Breast epithelium (tissue), 4 donors: ENCODE measurements at regions not wholly inside any gene's neighbourhood (a gene's known extent, or its start where the extent isn't known, plus 50 kb on each side); places are given as distances from the start of the nearest gene placed in this dataset.

Experiments
- DNase-seq, 2 donors: peaks; one replicate each; pipeline ENCODE4 v3.0.0-alpha.2; 2019; ENCODE audit warnings: low spot score in 2 of 2
- H3K27ac ChIP-seq, 2 donors: fragments of 200-600 bp; sonication (generic) in 1 of 2; one replicate each; pipeline ENCODE4 v1.5.1; 2016 to 2019; ENCODE audit warnings: mild to moderate bottlenecking in 1 of 2
- H3K27me3 ChIP-seq, 2 donors: fragments of 200-600 bp; sonication (generic) in 1 of 2; one replicate each; pipeline versions ENCODE4 v1.5.1 to v1.6.0; 2017 to 2019; ENCODE audit warnings: control low read depth in 1 of 2, mild to moderate bottlenecking in 1 of 2
- H3K36me3 ChIP-seq: fragments of 200-600 bp; one replicate; pipeline ENCODE4 v1.5.1; 2019
- H3K4me1 ChIP-seq, 2 donors: fragments of 200-600 bp; sonication (generic); one replicate each; pipeline ENCODE4 v1.5.1; 2016 to 2019; ENCODE audit warnings: control low read depth in 1 of 2
- H3K4me3 ChIP-seq, 3 donors: fragments of 200-600 bp; sonication (generic); 1 replicate in 2 of 3; 2 replicates in 1 of 3; pipeline ENCODE4 v1.5.1; 2016 to 2019; ENCODE audit warnings: mild to moderate bottlenecking in 3 of 3, moderate library complexity in 2 of 3
- H3K9me3 ChIP-seq, 2 donors: fragments of 200-600 bp; sonication (generic) in 1 of 2; one replicate each; pipeline ENCODE4 v1.5.1; 2016 to 2019; ENCODE audit warnings: control low read depth in 1 of 2
- CTCF ChIP-seq, 3 donors: fragments of 450-650 bp; IDR thresholded peaks; one replicate each; pipeline ENCODE4 v1.5.1; 2016 to 2017; ENCODE audit warnings: antibody characterized with exemption in 3 of 3, mild to moderate bottlenecking in 3 of 3, moderate library complexity in 3 of 3
- POLR2A ChIP-seq: fragments of 450-650 bp; IDR thresholded peaks from one replicate; pipeline ENCODE4 v1.6.1; 2016; ENCODE audit warnings: antibody characterized with exemption, mild to moderate bottlenecking, moderate library complexity
- POLR2AphosphoS5 ChIP-seq, 3 donors: sonication (generic); formaldehyde crosslinking; IDR thresholded peaks; one replicate each; pipeline ENCODE4 v1.6.1; 2017; ENCODE audit warnings: antibody characterized with exemption in 3 of 3
- intact Hi-C: fragments of 100-400 bp; cut with DNase I; formaldehyde crosslinking; loops from one replicate; pipeline ENCODE4 v1.15.1; 2023; ENCODE audit warnings: low total_unique reads

- no peaks in the 10 kb centered on the region for H3K27me3 ChIP-seq
- H3K27ac ChIP-seq: no peak overlapping the region
- H3K9me3 ChIP-seq: no peaks in the 10 kb centered on the region
- no peaks in the 10 kb centered on the region for H3K36me3 ChIP-seq
- H3K4me3 ChIP-seq: no peak overlapping the region
- intact Hi-C loops: no loop called here
- TF ChIP-seq POLR2A: no peak
- no peak for TF ChIP-seq CTCF (IDR thresholded peaks at IDR 0.05)
- TF ChIP-seq POLR2AphosphoS5 (IDR thresholded peaks at IDR 0.05): no peak
- no peaks in the 10 kb centered on the region for H3K4me1 ChIP-seq
- no peak for DNase-seq
Measured at GRCh38 chr10:18860631-18861240, 187.9 kb upstream of the MALRD1 start.

GRCh38 chr10:18861382-18861781 lies 187.2 kb upstream of the MALRD1 start:
- no peak for TF ChIP-seq POLR2A
- no peak for TF ChIP-seq POLR2AphosphoS5 (IDR thresholded peaks at IDR 0.05)
- no peak for TF ChIP-seq CTCF (IDR thresholded peaks at IDR 0.05)
- intact Hi-C loops: no loop called here
- no peaks in the 10 kb centered on the region for H3K9me3 ChIP-seq
- no peaks in the 10 kb centered on the region for H3K27me3 ChIP-seq
- DNase-seq: no peak
- no peak overlapping the region for H3K4me3 ChIP-seq
- no peaks in the 10 kb centered on the region for H3K36me3 ChIP-seq
- no peak overlapping the region for H3K27ac ChIP-seq
- H3K4me1 ChIP-seq: no peaks in the 10 kb centered on the region

- no peaks in the 10 kb centered on the region for H3K4me1 ChIP-seq
- H3K27me3 ChIP-seq: no peaks in the 10 kb centered on the region
- H3K36me3 ChIP-seq: no peaks in the 10 kb centered on the region
- H3K9me3 ChIP-seq: no peaks in the 10 kb centered on the region
- no peak overlapping the region for H3K27ac ChIP-seq
- intact Hi-C loops: no loop called here
- TF ChIP-seq POLR2AphosphoS5 (IDR thresholded peaks at IDR 0.05) (no peak), POLR2A (no peak), CTCF (IDR thresholded peaks at IDR 0.05) (no peak)
- H3K4me3 ChIP-seq: no peak overlapping the region
- DNase-seq: no peak
Measured at GRCh38 chr10:18866852-18867251, 181.7 kb upstream of the MALRD1 start.

GRCh38 chr10:18868919-18869318 lies 179.7 kb upstream of the MALRD1 start:
- intact Hi-C loops: no loop called here
- H3K9me3 ChIP-seq: no peaks in the 10 kb centered on the region
- H3K36me3 ChIP-seq: no peaks in the 10 kb centered on the region
- no peaks in the 10 kb centered on the region for H3K27me3 ChIP-seq
- DNase-seq: no peak
- H3K4me3 ChIP-seq: no peak overlapping the region
- TF ChIP-seq POLR2A: no peak
- no peak for TF ChIP-seq POLR2AphosphoS5 (IDR thresholded peaks at IDR 0.05)
- TF ChIP-seq CTCF (IDR thresholded peaks at IDR 0.05): no peak
- no peaks in the 10 kb centered on the region for H3K4me1 ChIP-seq
- no peak overlapping the region for H3K27ac ChIP-seq

- H3K36me3 ChIP-seq: no peaks in the 10 kb centered on the region
- TF ChIP-seq POLR2AphosphoS5 (IDR thresholded peaks at IDR 0.05) (no peak), POLR2A (no peak), CTCF (IDR thresholded peaks at IDR 0.05) (no peak)
- no peaks in the 10 kb centered on the region for H3K27me3 ChIP-seq
Measured at GRCh38 chr10:18875477-18875876, 173.1 kb upstream of the MALRD1 start.

More at GRCh38 chr10:18875477-18875876, 173.1 kb upstream of the MALRD1 start:
- H3K4me3 ChIP-seq: no peak overlapping the region
- H3K9me3 ChIP-seq: no peaks in the 10 kb centered on the region
- H3K4me1 ChIP-seq: no peaks in the 10 kb centered on the region
- intact Hi-C loops: no loop called here
- DNase-seq: no peak
- H3K27ac ChIP-seq: no peak overlapping the region
